ENCODE measurements at regions not wholly inside any gene's neighbourhood (a gene's known extent, or its start where the extent isn't known, plus 50 kb on each side); places are given as distances from the start of the nearest gene placed in this dataset.

DNA sequence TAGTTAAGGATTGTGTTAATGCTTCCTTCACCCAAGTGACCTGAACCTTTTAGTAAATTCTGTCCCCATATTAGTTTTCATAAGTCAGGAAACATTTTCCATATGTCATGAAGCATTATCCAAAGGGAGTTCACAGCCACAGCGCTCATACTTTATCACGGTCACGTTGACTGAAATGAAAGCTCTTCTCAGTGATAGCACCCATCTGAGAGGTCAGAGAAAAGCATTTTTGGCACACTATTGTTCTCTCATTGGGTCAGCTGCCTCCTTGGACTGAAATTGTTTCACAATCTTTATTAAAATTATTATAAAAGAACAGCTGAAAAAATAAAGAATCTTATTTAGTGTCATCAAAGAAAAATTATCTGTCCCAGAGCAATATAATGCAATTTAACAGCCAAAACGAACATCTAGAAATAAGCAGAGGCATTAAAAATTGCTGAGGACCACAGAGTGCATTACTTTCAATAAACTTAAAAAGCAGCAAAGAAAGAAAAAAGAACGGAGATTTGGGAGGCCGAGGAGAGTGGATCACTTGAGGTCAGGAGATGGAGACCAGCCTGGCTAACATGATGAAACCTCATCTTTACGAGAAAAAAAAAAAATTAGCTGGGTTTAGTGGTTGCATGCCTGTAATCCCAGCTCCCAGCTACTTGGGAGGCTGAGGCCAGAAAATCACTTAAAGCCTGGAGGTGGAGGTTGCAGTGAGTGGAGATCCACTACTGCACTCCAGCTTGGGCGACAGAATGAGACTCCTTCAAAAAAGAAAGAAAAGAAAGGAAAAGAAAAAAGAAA lies 680.8 kb upstream of the FAM241A start:
- TF ChIP-seq, protein P1, sequence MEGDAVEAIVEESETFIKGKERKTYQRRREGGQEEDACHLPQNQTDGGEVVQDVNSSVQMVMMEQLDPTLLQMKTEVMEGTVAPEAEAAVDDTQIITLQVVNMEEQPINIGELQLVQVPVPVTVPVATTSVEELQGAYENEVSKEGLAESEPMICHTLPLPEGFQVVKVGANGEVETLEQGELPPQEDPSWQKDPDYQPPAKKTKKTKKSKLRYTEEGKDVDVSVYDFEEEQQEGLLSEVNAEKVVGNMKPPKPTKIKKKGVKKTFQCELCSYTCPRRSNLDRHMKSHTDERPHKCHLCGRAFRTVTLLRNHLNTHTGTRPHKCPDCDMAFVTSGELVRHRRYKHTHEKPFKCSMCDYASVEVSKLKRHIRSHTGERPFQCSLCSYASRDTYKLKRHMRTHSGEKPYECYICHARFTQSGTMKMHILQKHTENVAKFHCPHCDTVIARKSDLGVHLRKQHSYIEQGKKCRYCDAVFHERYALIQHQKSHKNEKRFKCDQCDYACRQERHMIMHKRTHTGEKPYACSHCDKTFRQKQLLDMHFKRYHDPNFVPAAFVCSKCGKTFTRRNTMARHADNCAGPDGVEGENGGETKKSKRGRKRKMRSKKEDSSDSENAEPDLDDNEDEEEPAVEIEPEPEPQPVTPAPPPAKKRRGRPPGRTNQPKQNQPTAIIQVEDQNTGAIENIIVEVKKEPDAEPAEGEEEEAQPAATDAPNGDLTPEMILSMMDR (IDR thresholded peaks at IDR 0.05) = no peak
- TF ChIP-seq POLR2A (IDR thresholded peaks at IDR 0.05) = no peak
